Spleen (tissue), 11 donors: ENCODE measurements at regions not wholly inside any gene's neighbourhood (a gene's known extent, or its start where the extent isn't known, plus 50 kb on each side); places are given as distances from the start of the nearest gene placed in this dataset.

Experiments used
- DNase-seq: peaks from one replicate; pipeline ENCODE4 v3.0.0-alpha.2; 2020
- H3K27ac ChIP-seq, 8 donors: fragments of 200-600 bp; sonication (generic) in 7 of 8; 1 replicate in 4 of 8; 2 replicates in 4 of 8; pipeline versions ENCODE4 v1.5.0 to v1.8.0; 2016 to 2021; ENCODE audit warnings: inconsistent platforms in 4 of 8, mild to moderate bottlenecking in 4 of 8, moderate library complexity in 1 of 8
- H3K27me3 ChIP-seq, 7 donors: fragments of 200-600 bp; sonication (generic) in 6 of 7; replicated peaks in 1 of 7; 1 replicate in 4 of 7; 2 replicates in 3 of 7; pipeline versions ENCODE4 v1.5.0 to v1.8.0; 2016 to 2021; ENCODE audit warnings: inconsistent platforms in 3 of 7, mild to moderate bottlenecking in 1 of 7
- H3K36me3 ChIP-seq, 6 donors: fragments of 200-600 bp; sonication (generic) in 5 of 6; 1 replicate in 4 of 6; 2 replicates in 2 of 6; pipeline versions ENCODE4 v1.5.0 to v1.8.0; 2016 to 2021; ENCODE audit warnings: inconsistent platforms in 2 of 6
- H3K4me1 ChIP-seq, 6 donors: fragments of 200-600 bp; sonication (generic) in 5 of 6; 1 replicate in 3 of 6; 2 replicates in 3 of 6; pipeline versions ENCODE4 v1.5.0 to v1.8.0; 2016 to 2021; ENCODE audit warnings: inconsistent platforms in 3 of 6
- H3K4me3 ChIP-seq, 8 donors: fragments of 200-600 bp; sonication (generic) in 7 of 8; 1 replicate in 4 of 8; 2 replicates in 4 of 8; pipeline versions ENCODE4 v1.5.0 to v1.8.0; 2016 to 2021; ENCODE audit warnings: inconsistent platforms in 4 of 8, mild to moderate bottlenecking in 4 of 8, moderate library complexity in 2 of 8
- H3K9me3 ChIP-seq, 8 donors: fragments of 200-600 bp; sonication (generic) in 7 of 8; 1 replicate in 4 of 8; 2 replicates in 4 of 8; pipeline versions ENCODE4 v1.5.0 to v1.8.0; 2016 to 2021; ENCODE audit warnings: inconsistent platforms in 4 of 8
- CTCF ChIP-seq, 11 experiments: fragments of 200-600 bp in 7 of 11; fragments of 450-650 bp in 4 of 11; sonication (generic) in 4 of 11; IDR thresholded peaks in 8 of 11; conservative IDR thresholded peaks in 3 of 11; 1 replicate in 7 of 11; 2 replicates in 4 of 11; pipeline versions ENCODE4 v1.4.0 to v1.8.0; 2016 to 2021; ENCODE audit warnings: antibody characterized with exemption in 11 of 11, inconsistent platforms in 4 of 11, mild to moderate bottlenecking in 1 of 11
- POLR2A ChIP-seq, 3 donors: fragments of 450-650 bp; IDR thresholded peaks; one replicate each; pipeline ENCODE4 v1.5.1; 2017; ENCODE audit warnings: antibody characterized with exemption in 3 of 3, mild to moderate bottlenecking in 1 of 3
- POLR2AphosphoS5 ChIP-seq, 3 donors: sonication (generic); formaldehyde crosslinking; IDR thresholded peaks; one replicate each; pipeline ENCODE4 v1.5.1; 2017; ENCODE audit warnings: antibody characterized with exemption in 3 of 3
- WGBS, 5 donors: extraction: QIAGEN DNeasy Blood & Tissue Kit in 3 of 5; methylation state at CpG; one replicate each; pipeline versions ENCODE4 v1.1.5 to v1.1.7; 2013 to 2018; 5-methylcytosine and 5-hydroxymethylcytosine counted together
- intact Hi-C: fragments of 100-400 bp; cut with DNase I; formaldehyde crosslinking; loops from one replicate; pipeline ENCODE4 v1.15.0; 2023; ENCODE audit warnings: low total_unique reads
- donor health status: healthy with polysubstance abuse.
- donor health status: DM: no; HTN: no; CAD: no; lungs with moderate emphysema.
- donor health status: DM: no; HTN: no; CAD: no.
- donor health status: Bipolar disorder and iron deficiency.
- donor health status: healthy.
- donor health status: DM: no; HTN: no; CAD: no.
- donor health status: DM: yes; HTN: yes; CAD: no.

GRCh38 chr20:39857835-39858234, 831.2 kb downstream of the MAFB start:
- 90 to 97% (median 90%) methylated on average over 1 of the region's 1 CpG for WGBS, 5 donors
- Histone ChIP-seq H3K36me3 (no peaks in the 10 kb centered on the region), H3K9me3 (no peaks in the 10 kb centered on the region), H3K27me3 (no peaks in the 10 kb centered on the region), H3K27ac (no peak overlapping the region), H3K4me3 (no peak overlapping the region), H3K4me1 (no peaks in the 10 kb centered on the region)
- intact Hi-C loops, result no loop called here
- TF ChIP-seq CTCF (IDR thresholded peaks at IDR 0.05 in 8 of 11, conservative IDR thresholded peaks at IDR 0.05 in 3 of 11) (no peak), POLR2AphosphoS5 (IDR thresholded peaks at IDR 0.05) (no peak), POLR2A (IDR thresholded peaks at IDR 0.05) (no peak)
- no peak for DNase-seq

- Histone ChIP-seq H3K27ac (no peak overlapping the region), H3K36me3 (no peaks in the 10 kb centered on the region), H3K27me3 (no peaks in the 10 kb centered on the region), H3K4me3 (no peak overlapping the region), H3K9me3 (no peaks in the 10 kb centered on the region), H3K4me1 (no peaks in the 10 kb centered on the region)
- intact Hi-C loops, result no loop called here
- WGBS, 5 donors, result 70 to 85% (median 77%) methylated on average over 1 of the region's 1 CpG
- TF ChIP-seq POLR2AphosphoS5 (IDR thresholded peaks at IDR 0.05) (no peak), CTCF (IDR thresholded peaks at IDR 0.05 in 8 of 11, conservative IDR thresholded peaks at IDR 0.05 in 3 of 11) (no peak), POLR2A (IDR thresholded peaks at IDR 0.05) (no peak)
- no peak for DNase-seq
Measured at GRCh38 chr20:39857187-39857586, 831.8 kb downstream of the MAFB start.

GRCh38 chr20:39855799-39856198, 833.2 kb downstream of the MAFB start:
- H3K27ac ChIP-seq, result no peak overlapping the region
- WGBS, 5 donors, result 78 to 97% (median 88%) methylated on average over 3 of the region's 3 CpGs
- DNase-seq, result no peak
- no peaks in the 10 kb centered on the region for H3K27me3 ChIP-seq
- TF ChIP-seq POLR2A (IDR thresholded peaks at IDR 0.05) (no peak), CTCF (IDR thresholded peaks at IDR 0.05 in 8 of 11, conservative IDR thresholded peaks at IDR 0.05 in 3 of 11) (no peak), POLR2AphosphoS5 (IDR thresholded peaks at IDR 0.05) (no peak)
- no peaks in the 10 kb centered on the region for H3K9me3 ChIP-seq
- H3K4me3 ChIP-seq, result no peak overlapping the region
- intact Hi-C loops, result no loop called here
- H3K4me1 ChIP-seq, result peaks cover 0 to 2% (median 0%) of the 10 kb centered on the region in 6 donors
- H3K36me3 ChIP-seq, result no peaks in the 10 kb centered on the region

- Histone ChIP-seq H3K9me3 (no peaks in the 10 kb centered on the region), H3K4me3 (no peak overlapping the region), H3K27ac (no peak overlapping the region), H3K27me3 (no peaks in the 10 kb centered on the region), H3K4me1 (peaks cover 0 to 9% (median 4%) of the 10 kb centered on the region in 6 donors), H3K36me3 (no peaks in the 10 kb centered on the region)
- intact Hi-C loops, result no loop called here
- 79 to 93% (median 83%) methylated on average over 1 of the region's 1 CpG for WGBS, 5 donors
- TF ChIP-seq CTCF (IDR thresholded peaks at IDR 0.05 in 8 of 11, conservative IDR thresholded peaks at IDR 0.05 in 3 of 11), result no peak
- no peak for TF ChIP-seq POLR2AphosphoS5 (IDR thresholded peaks at IDR 0.05)
- no peak for TF ChIP-seq POLR2A (IDR thresholded peaks at IDR 0.05)
- no peak for DNase-seq
Measured at GRCh38 chr20:39855056-39855455, 834.0 kb downstream of the MAFB start.
